ENCODE measurements at regions not wholly inside any gene's neighbourhood (a gene's known extent, or its start where the extent isn't known, plus 50 kb on each side); places are given as distances from the start of the nearest gene placed in this dataset.

DNA sequence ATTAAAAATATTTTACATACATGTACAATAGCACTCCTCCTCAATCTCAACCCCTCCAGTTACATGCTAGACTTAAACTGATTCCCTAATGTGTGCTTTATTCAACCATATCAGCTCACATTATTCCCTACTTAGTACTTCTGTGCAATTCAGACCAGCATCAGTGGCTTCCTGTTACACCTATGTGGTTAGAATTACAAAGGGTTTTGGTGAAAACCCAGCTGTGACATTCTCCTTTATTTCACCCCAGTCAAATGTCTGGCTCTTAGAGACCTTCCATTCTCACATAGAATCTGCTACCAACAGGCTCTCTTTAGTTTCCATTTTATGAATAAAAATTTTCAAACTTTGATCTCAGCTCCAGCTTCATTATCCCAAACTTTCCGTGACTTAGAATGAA lies 85.2 kb upstream of the SLC7A11 start:
- no peak overlapping the region for H3K4me3 ChIP-seq (replicated peaks in 1 of 3; ENCODE audit: low read depth in 2 of 3, low read length in 3 of 3)
- Mint-ChIP-seq H3K36me3 (no peaks in the 10 kb centered on the region), H3K4me3 (no peak overlapping the region), H3K27ac (peak overlapping the region in 1 of 7 donors; percentile 7), H3K4me1 (peaks cover 13% of the 10 kb centered on the region), H3K9me3 (peaks cover 0 to 8% (median 2%) of the 10 kb centered on the region in 7 donors), H3K27me3 (ENCODE audit: low read depth in 3 of 3) (peaks cover 0 to 3% (median 0%) of the 10 kb centered on the region in 3 donors)
- intact Hi-C loops (cut with micrococcal nuclease) = no loop called here
- no peak for TF ChIP-seq CTCF (IDR thresholded peaks at IDR 0.05)
- H2AFZ ChIP-seq (ENCODE audit: insufficient read depth, low read depth, low read length, poor library complexity, severe bottlenecking) = no peak overlapping the region
- H3K79me2 ChIP-seq (ENCODE audit: insufficient read depth, low read length) = no peaks in the 10 kb centered on the region
- no peaks in the 10 kb centered on the region for H3K36me3 ChIP-seq (replicated peaks in 1 of 2; ENCODE audit: control insufficient read depth in 1 of 2, insufficient read depth in 2 of 2, low read length in 2 of 2)
- DNase-seq = no peak
- H3K4me1 ChIP-seq (ENCODE audit: control insufficient read depth in 1 of 2, insufficient read depth in 2 of 2, low read length in 2 of 2) = peaks cover 8 to 15% of the 10 kb centered on the region in 2 donors
- WGBS (ENCODE audit: insufficient coverage) = no CpG with 5 or more reads among the region's 1 CpG
- H3K9ac ChIP-seq (ENCODE audit: insufficient read depth, low read length, poor library complexity, severe bottlenecking) = no peak overlapping the region
- no peaks in the 10 kb centered on the region for H3K27me3 ChIP-seq (ENCODE audit: control insufficient read depth in 2 of 2, insufficient read depth in 2 of 2, low read length in 2 of 2)
- no peak overlapping the region for H3K27ac ChIP-seq (ENCODE audit: low read depth in 1 of 2, low read length in 2 of 2)
- no peaks in the 10 kb centered on the region for H3K9me3 ChIP-seq (replicated peaks in 1 of 2; ENCODE audit: control insufficient read depth in 1 of 2, insufficient read depth in 1 of 2, low read length in 2 of 2)
- H3K4me2 ChIP-seq (replicated peaks; ENCODE audit: extremely low read depth, low read length, poor library complexity, severe bottlenecking) = no peak overlapping the region
- no peaks in the 10 kb centered on the region for H4K20me1 ChIP-seq (ENCODE audit: insufficient read depth, low read length)

GRCh38 chr4:138320831-138321230 lies 78.7 kb upstream of the SLC7A11 start:
- no CpG with 5 or more reads among the region's 1 CpG for WGBS (ENCODE audit: insufficient coverage)
- Histone ChIP-seq H3K36me3 (replicated peaks in 1 of 2; ENCODE audit: control insufficient read depth in 1 of 2, insufficient read depth in 2 of 2, low read length in 2 of 2) (no peaks in the 10 kb centered on the region), H3K4me3 (replicated peaks in 1 of 3; ENCODE audit: low read depth in 2 of 3, low read length in 3 of 3) (no peak overlapping the region), H3K79me2 (ENCODE audit: insufficient read depth, low read length) (no peaks in the 10 kb centered on the region), H3K4me2 (replicated peaks; ENCODE audit: extremely low read depth, low read length, poor library complexity, severe bottlenecking) (no peak overlapping the region), H4K20me1 (ENCODE audit: insufficient read depth, low read length) (no peaks in the 10 kb centered on the region), H2AFZ (ENCODE audit: insufficient read depth, low read depth, low read length, poor library complexity, severe bottlenecking) (no peak overlapping the region), H3K27me3 (ENCODE audit: control insufficient read depth in 2 of 2, insufficient read depth in 2 of 2, low read length in 2 of 2) (no peaks in the 10 kb centered on the region), H3K9ac (ENCODE audit: insufficient read depth, low read length, poor library complexity, severe bottlenecking) (no peak overlapping the region), H3K4me1 (ENCODE audit: control insufficient read depth in 1 of 2, insufficient read depth in 2 of 2, low read length in 2 of 2) (no peaks in the 10 kb centered on the region), H3K9me3 (replicated peaks in 1 of 2; ENCODE audit: control insufficient read depth in 1 of 2, insufficient read depth in 1 of 2, low read length in 2 of 2) (no peaks in the 10 kb centered on the region), H3K27ac (ENCODE audit: low read depth in 1 of 2, low read length in 2 of 2) (no peak overlapping the region)
- DNase-seq = no peak
- no peaks in the 10 kb centered on the region for H3K4me1 Mint-ChIP-seq
- H3K27ac Mint-ChIP-seq = no peak overlapping the region
- intact Hi-C loops (cut with micrococcal nuclease) = no loop called here
- TF ChIP-seq CTCF (IDR thresholded peaks at IDR 0.05) = no peak
- no peak overlapping the region for H3K4me3 Mint-ChIP-seq
- H3K36me3 Mint-ChIP-seq = no peaks in the 10 kb centered on the region
- peaks cover 0 to 5% (median 0%) of the 10 kb centered on the region in 7 donors for H3K9me3 Mint-ChIP-seq
- H3K27me3 Mint-ChIP-seq (ENCODE audit: low read depth in 3 of 3) = peaks cover 0 to 3% (median 2%) of the 10 kb centered on the region in 3 donors

All from CD14-positive monocyte (primary cell).